ENCODE measurements at regions not wholly inside any gene's neighbourhood (a gene's known extent, or its start where the extent isn't known, plus 50 kb on each side); places are given as distances from the start of the nearest gene placed in this dataset.
A peak's percentile ranks its signal among the peaks of the same experiment; 100 is the strongest.

DNA sequence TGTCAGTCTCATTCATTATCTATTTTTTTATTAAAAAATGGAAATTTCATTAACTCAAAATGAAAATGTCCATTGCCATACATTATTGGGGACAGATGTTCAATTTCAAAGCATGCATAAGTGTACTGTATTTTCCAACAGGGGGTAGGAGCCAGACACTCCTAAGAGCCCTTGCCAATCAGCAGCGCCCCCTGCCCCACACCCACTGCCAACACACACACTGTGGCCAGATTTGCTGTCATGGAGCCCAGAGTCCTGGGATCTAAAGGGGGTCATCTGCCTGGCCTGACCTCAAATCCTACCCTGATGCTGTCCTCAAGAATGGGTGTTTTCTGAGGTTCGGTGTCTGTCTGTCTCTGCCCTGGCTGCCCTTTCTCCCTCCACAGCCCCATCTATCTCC, 162.2 kb upstream of the TWIST2 start:
- H3K36me3 ChIP-seq = no peaks in the 10 kb centered on the region
- H3K4me3 ChIP-seq = no peak overlapping the region
- peak overlapping the region; percentile 65 for H3K27ac ChIP-seq
- TF ChIP-seq POLR2A (IDR thresholded peaks at IDR 0.05) (no peak), POLR2AphosphoS5 (IDR thresholded peaks at IDR 0.05; ENCODE audit: insufficient read depth in 1 of 2, low read depth in 1 of 2) (no peak)
- TF ChIP-seq, protein P1, sequence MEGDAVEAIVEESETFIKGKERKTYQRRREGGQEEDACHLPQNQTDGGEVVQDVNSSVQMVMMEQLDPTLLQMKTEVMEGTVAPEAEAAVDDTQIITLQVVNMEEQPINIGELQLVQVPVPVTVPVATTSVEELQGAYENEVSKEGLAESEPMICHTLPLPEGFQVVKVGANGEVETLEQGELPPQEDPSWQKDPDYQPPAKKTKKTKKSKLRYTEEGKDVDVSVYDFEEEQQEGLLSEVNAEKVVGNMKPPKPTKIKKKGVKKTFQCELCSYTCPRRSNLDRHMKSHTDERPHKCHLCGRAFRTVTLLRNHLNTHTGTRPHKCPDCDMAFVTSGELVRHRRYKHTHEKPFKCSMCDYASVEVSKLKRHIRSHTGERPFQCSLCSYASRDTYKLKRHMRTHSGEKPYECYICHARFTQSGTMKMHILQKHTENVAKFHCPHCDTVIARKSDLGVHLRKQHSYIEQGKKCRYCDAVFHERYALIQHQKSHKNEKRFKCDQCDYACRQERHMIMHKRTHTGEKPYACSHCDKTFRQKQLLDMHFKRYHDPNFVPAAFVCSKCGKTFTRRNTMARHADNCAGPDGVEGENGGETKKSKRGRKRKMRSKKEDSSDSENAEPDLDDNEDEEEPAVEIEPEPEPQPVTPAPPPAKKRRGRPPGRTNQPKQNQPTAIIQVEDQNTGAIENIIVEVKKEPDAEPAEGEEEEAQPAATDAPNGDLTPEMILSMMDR (IDR thresholded peaks at IDR 0.05) = no peak
- peak in 1 of 2 donors; percentile 78 for DNase-seq (ENCODE audit: extremely low spot score in 2 of 2)
- H3K4me1 ChIP-seq = peaks cover 18% of the 10 kb centered on the region
- H3K27me3 ChIP-seq = no peaks in the 10 kb centered on the region
- intact Hi-C loops (cut with DNase I) = no loop called here
- no peaks in the 10 kb centered on the region for H3K9me3 ChIP-seq

DNA sequence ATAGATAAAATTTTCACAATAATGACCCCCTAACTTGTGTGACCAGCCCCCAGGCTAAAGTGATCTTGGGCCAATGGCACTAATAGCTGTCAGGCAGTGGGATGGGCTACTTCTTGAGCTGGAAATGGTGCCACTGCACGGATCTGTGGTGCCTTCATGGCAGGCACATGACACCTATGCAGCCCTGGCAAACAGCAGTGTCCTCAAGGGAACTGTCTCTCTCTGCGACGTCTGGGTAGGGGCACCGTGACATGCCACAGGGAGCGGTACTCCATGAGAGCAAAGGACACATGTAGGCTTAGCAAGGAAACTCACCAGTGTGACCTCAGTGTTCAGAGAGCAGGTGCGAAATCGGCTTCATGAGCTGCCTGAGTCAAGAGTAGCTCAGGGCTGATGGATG, 161.7 kb upstream of the TWIST2 start:
- peak overlapping the region; percentile 65 for H3K27ac ChIP-seq

DNA sequence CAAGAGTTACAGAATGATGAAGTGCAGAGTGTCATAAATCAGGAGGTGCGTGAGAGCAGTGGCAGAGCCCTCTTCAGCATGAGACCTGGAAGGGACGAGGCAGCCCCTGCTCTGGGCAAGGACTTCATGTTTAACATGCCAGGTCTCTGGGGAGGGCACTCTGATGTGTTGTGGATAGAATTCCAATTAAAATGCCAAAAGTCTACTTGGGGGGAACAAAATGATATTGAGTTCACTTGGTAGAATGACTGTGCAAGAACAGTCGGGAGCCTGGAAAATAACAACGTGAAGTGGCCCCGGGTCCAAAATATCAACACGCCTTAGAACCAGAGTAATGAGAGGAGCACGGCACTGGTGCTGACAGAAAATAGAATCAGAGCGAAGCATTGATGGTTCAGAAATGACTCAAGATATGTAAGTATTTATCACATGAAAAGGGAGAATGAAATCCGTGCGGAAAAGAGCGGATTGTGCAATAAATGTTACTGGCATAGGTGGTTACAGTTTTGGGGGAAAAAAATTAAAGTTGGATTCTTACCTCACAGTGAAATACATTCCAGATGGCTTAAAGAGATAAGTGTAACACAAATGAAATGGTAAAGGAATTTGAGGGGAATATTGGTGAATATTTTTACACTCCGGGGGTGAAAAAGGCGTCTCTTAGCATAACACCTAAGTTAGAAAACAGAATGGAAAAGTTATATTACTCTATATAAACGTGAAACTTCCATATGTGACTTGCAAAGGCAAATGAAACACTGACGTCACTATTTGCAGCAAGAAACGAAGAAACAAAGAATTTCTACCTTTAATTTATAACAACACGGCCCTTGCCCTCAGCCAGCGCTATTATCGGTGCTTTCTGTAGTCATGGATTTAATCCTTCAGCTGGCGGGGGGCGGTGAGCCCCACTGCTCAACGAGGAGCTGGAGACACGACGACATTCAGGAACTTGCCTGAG, 159.4 kb upstream of the TWIST2 start:
- no peak overlapping the region for H3K27ac ChIP-seq
- H3K36me3 ChIP-seq = no peaks in the 10 kb centered on the region
- peak in 1 of 2 donors; percentile 42 for DNase-seq (ENCODE audit: extremely low spot score in 2 of 2)
- intact Hi-C loops (cut with DNase I) = no loop called here
- no peak overlapping the region for H3K4me3 ChIP-seq
- no peaks in the 10 kb centered on the region for H3K9me3 ChIP-seq
- H3K4me1 ChIP-seq = peaks cover 18% of the 10 kb centered on the region
- no peaks in the 10 kb centered on the region for H3K27me3 ChIP-seq
- no peak for TF ChIP-seq POLR2AphosphoS5 (IDR thresholded peaks at IDR 0.05; ENCODE audit: insufficient read depth in 1 of 2, low read depth in 1 of 2)
- no peak for TF ChIP-seq POLR2A (IDR thresholded peaks at IDR 0.05)
- TF ChIP-seq, protein P1 (IDR thresholded peaks at IDR 0.05) = no peak

More for the DNA sequence above, 161.7 kb upstream of the TWIST2 start:
- H3K36me3 ChIP-seq = no peaks in the 10 kb centered on the region
- intact Hi-C loops (cut with DNase I) = no loop called here
- peaks cover 18% of the 10 kb centered on the region for H3K4me1 ChIP-seq
- peak in 1 of 2 donors; percentile 83 for DNase-seq (ENCODE audit: extremely low spot score in 2 of 2)
- no peaks in the 10 kb centered on the region for H3K27me3 ChIP-seq
- TF ChIP-seq, protein P1 (IDR thresholded peaks at IDR 0.05) = no peak
- TF ChIP-seq POLR2AphosphoS5 (IDR thresholded peaks at IDR 0.05; ENCODE audit: insufficient read depth in 1 of 2, low read depth in 1 of 2) = no peak
- no peak for TF ChIP-seq POLR2A (IDR thresholded peaks at IDR 0.05)
- H3K4me3 ChIP-seq = no peak overlapping the region
- H3K9me3 ChIP-seq = no peaks in the 10 kb centered on the region

DNA sequence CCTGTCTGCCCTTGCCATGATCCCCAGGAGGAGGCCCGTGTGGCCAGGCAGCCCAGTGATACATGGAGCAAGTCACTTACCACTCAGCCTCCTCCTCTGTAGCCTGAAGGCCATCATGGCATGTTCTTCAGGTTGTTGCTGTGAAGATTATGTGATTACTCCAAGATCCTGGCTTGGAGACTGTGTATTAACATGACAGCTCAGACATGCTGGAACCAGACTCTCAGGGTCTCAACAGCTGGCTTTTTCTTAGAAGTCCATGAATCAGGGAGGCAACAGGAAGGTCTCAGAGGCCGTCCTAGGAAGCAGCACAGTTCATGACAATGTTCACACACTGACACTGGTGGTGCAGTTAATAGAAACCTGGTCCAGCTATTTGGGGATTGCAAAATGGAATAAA, 158.6 kb upstream of the TWIST2 start:
- DNase-seq (ENCODE audit: extremely low spot score in 2 of 2) = peak in 1 of 2 donors; percentile 76
- H3K36me3 ChIP-seq = no peaks in the 10 kb centered on the region
- intact Hi-C loops (cut with DNase I) = no loop called here
- H3K4me3 ChIP-seq = no peak overlapping the region
- H3K27ac ChIP-seq = no peak overlapping the region
- H3K9me3 ChIP-seq = no peaks in the 10 kb centered on the region
- no peaks in the 10 kb centered on the region for H3K27me3 ChIP-seq
- TF ChIP-seq POLR2AphosphoS5 (IDR thresholded peaks at IDR 0.05; ENCODE audit: insufficient read depth in 1 of 2, low read depth in 1 of 2) (no peak), POLR2A (IDR thresholded peaks at IDR 0.05) (no peak)
- TF ChIP-seq, protein P1 (IDR thresholded peaks at IDR 0.05) = no peak
- peaks cover 14% of the 10 kb centered on the region for H3K4me1 ChIP-seq

DNA sequence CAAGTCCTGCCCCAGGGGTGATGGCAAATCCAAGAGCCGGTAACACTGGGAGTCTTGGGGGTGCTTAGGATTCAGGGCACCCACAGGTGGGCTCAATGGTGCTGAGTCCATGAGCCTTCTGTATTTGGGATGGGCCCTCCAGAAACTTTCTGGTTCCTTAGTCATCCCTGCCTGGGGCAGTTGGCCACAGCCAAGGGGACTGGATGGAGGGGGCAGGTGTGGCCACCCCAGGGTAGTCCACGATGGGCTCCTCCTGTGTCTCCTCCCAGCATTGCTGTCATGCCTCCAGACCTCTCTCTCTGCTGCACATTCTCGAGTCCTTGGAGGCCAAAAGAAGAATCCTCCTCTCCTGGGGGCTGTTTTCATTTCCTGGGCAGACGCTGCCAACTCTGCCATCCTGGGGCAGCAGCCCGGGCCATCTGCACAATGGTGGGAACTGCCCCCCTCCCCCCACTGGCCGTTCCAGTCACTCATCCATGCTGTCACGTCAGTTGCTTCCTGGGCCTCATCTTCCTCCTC, 158.0 kb upstream of the TWIST2 start:
- intact Hi-C loops (cut with DNase I) = no loop called here
- no peaks in the 10 kb centered on the region for H3K36me3 ChIP-seq
- H3K27ac ChIP-seq = no peak overlapping the region
- H3K4me1 ChIP-seq = peaks cover 18% of the 10 kb centered on the region
- H3K4me3 ChIP-seq = no peak overlapping the region
- TF ChIP-seq POLR2AphosphoS5 (IDR thresholded peaks at IDR 0.05; ENCODE audit: insufficient read depth in 1 of 2, low read depth in 1 of 2) (no peak), POLR2A (IDR thresholded peaks at IDR 0.05) (no peak)
- TF ChIP-seq, protein P1 (IDR thresholded peaks at IDR 0.05) = no peak
- no peaks in the 10 kb centered on the region for H3K27me3 ChIP-seq
- peak in 1 of 2 donors; percentile 74 for DNase-seq (ENCODE audit: extremely low spot score in 2 of 2)
- H3K9me3 ChIP-seq = no peaks in the 10 kb centered on the region

All from vagina (tissue), 2 donors.